HepG2 (cell line): ENCODE measurements at regions not wholly inside any gene's neighbourhood (a gene's known extent, or its start where the extent isn't known, plus 50 kb on each side); places are given as distances from the start of the nearest gene placed in this dataset.

Experiments used
- ATAC-seq: fragments of 200-7000 bp; cut with Tn5 transposase; 3 replicates; pipeline ENCODE4 v1.9.1; 2020; ENCODE audit warnings: mild to moderate bottlenecking, moderate library complexity
- BruUV-seq: library from RNA; stranded (reverse); fragments of 400-500 nt; replicated peaks from 2 replicates; lab custom pipeline; 2021; lab: Mats Ljungman, UMichigan
- CTCF ChIA-PET: fragments of 300-600 bp; formaldehyde crosslinking; extraction: SDS; loops from one replicate; lab custom pipeline; 2021; ENCODE audit warnings: low total read pairs, inconsistent platforms, low intra/inter-chr PET ratio; lab: Yijun Ruan, JAX
- POLR2A ChIA-PET: fragments of 350-600 bp; sonication (Branson Sonifier 250); formaldehyde crosslinking; loops from one replicate; lab custom pipeline; 2020; ENCODE audit warnings: antibody characterized with exemption, inconsistent platforms; lab: Yijun Ruan, JAX
- DNase-seq: peaks from one replicate; pipeline ENCODE4 v3.0.0-alpha.2; 2015; ENCODE audit warnings: low spot score
- FAIRE-seq: peaks from 3 replicates; lab custom pipeline; 2011; peaks lifted over from hg19 to GRCh38; lab: Jason Lieb, UNC
- H2AFZ ChIP-seq: one replicate; pipeline ENCODE4 v1.6.1; 2011; ENCODE audit warnings: low read length, inconsistent platforms
- H3K27ac ChIP-seq: fragments of 300-600 bp; 3 replicates; pipeline ENCODE4 v1.8.0; 2011; ENCODE audit warnings: mixed run types, mild to moderate bottlenecking, mixed read lengths, low read length, inconsistent platforms; ENCODE audit not compliant: insufficient read depth; ENCODE audit errors: extremely low read length
- H3K27me3 ChIP-seq, 2 experiments: fragments of 200-600 bp in 1 of 2; 2 replicates in 1 of 2; 3 replicates in 1 of 2; pipeline versions ENCODE4 v1.6.0 to v1.8.0; 2011; ENCODE audit warnings: low read length in 2 of 2, mild to moderate bottlenecking in 2 of 2, moderate library complexity in 2 of 2, inconsistent platforms in 1 of 2; ENCODE audit not compliant: insufficient read depth in 2 of 2, control insufficient read depth in 1 of 2
- H3K36me3 ChIP-seq, 2 experiments: fragments of 200-600 bp in 1 of 2; replicated peaks in 1 of 2; 2 replicates in 1 of 2; 3 replicates in 1 of 2; pipeline versions ENCODE4 v1.5.1 to v1.8.0; 2011; ENCODE audit warnings: low read length in 2 of 2, inconsistent platforms in 1 of 2; ENCODE audit not compliant: insufficient read depth in 2 of 2, control insufficient read depth in 1 of 2
- H3K4me1 ChIP-seq: 2 replicates; pipeline ENCODE4 v1.5.1; 2012; ENCODE audit warnings: low read length, inconsistent platforms; ENCODE audit not compliant: insufficient read depth
- H3K4me2 ChIP-seq: 2 replicates; pipeline ENCODE4 v1.6.0; 2011; ENCODE audit warnings: low read depth, low read length, inconsistent platforms
- H3K4me3 ChIP-seq, 3 experiments: fragments of 200-600 bp in 1 of 3; sonication (generic), shearing (Covaris generic) in 1 of 3; replicated peaks in 1 of 3; 2 replicates each; pipeline ENCODE4 v1.5.1; 2011 to 2016; ENCODE audit warnings: low read length in 3 of 3, inconsistent platforms in 2 of 3, low read depth in 2 of 3, mild to moderate bottlenecking in 2 of 3, control low read depth in 1 of 3, mixed read lengths in 1 of 3; ENCODE audit not compliant: insufficient read depth in 1 of 3
- H3K79me2 ChIP-seq: one replicate; pipeline ENCODE4 v1.6.1; 2011; ENCODE audit warnings: low read length, inconsistent platforms; ENCODE audit not compliant: insufficient read depth
- H3K9ac ChIP-seq: 2 replicates; pipeline ENCODE4 v1.6.0; 2011; ENCODE audit warnings: mild to moderate bottlenecking, low read depth, low read length, inconsistent platforms; ENCODE audit not compliant: insufficient read depth
- H3K9me3 ChIP-seq: 2 replicates; pipeline ENCODE4 v1.5.1; 2012; ENCODE audit warnings: mild to moderate bottlenecking, low read length
- H4K20me1 ChIP-seq: 2 replicates; pipeline ENCODE4 v1.6.0; 2011; ENCODE audit warnings: inconsistent platforms, mild to moderate bottlenecking, low read length, moderate library complexity; ENCODE audit not compliant: insufficient read depth
- ETV5 ChIP-seq: IDR thresholded peaks from 2 replicates; pipeline ENCODE4 v1.6.1; 2018; ENCODE audit warnings: missing biosample characterization, missing genetic modification reagents, inconsistent platforms, borderline replicate concordance
- GATAD1 ChIP-seq: IDR thresholded peaks from 2 replicates; pipeline ENCODE4 v1.6.1; 2016; ENCODE audit warnings: missing genetic modification reagents, missing compliant biosample characterization
- GFI1 ChIP-seq: sonication (generic); formaldehyde crosslinking; IDR thresholded peaks from 2 replicates; pipeline ENCODE4 v1.5.0; 2020; ENCODE audit warnings: missing genetic modification reagents, mild to moderate bottlenecking, borderline replicate concordance
- MED13 ChIP-seq: sonication (generic); formaldehyde crosslinking; IDR thresholded peaks from 2 replicates; pipeline ENCODE4 v1.5.0; 2020; ENCODE audit warnings: missing genetic modification reagents
- NR2C2 ChIP-seq: sonication (generic); formaldehyde crosslinking; IDR thresholded peaks from 2 replicates; pipeline ENCODE4 v1.4.0; 2020; ENCODE audit warnings: missing genetic modification reagents, mild to moderate bottlenecking, moderate library complexity, borderline replicate concordance
- RFXAP ChIP-seq: sonication (generic); formaldehyde crosslinking; IDR thresholded peaks from 2 replicates; pipeline ENCODE4 v1.4.0; 2020; ENCODE audit warnings: missing genetic modification reagents, borderline replicate concordance
- TOE1 ChIP-seq: sonication (generic); formaldehyde crosslinking; IDR thresholded peaks from 2 replicates; pipeline ENCODE4 v1.4.0; 2020; ENCODE audit warnings: mild to moderate bottlenecking, missing genetic modification reagents
- ZBTB38 ChIP-seq: sonication (generic); formaldehyde crosslinking; IDR thresholded peaks from 2 replicates; pipeline ENCODE4 v1.5.1; 2020; ENCODE audit warnings: mild to moderate bottlenecking, missing genetic modification reagents
- ZGPAT ChIP-seq: IDR thresholded peaks from 2 replicates; pipeline ENCODE4 v1.6.1; 2016; ENCODE audit warnings: mild to moderate bottlenecking
- ZNF142 ChIP-seq: sonication (generic); formaldehyde crosslinking; IDR thresholded peaks from 2 replicates; pipeline ENCODE4 v1.4.0; 2020; ENCODE audit warnings: missing genetic modification reagents
- ZNF225 ChIP-seq: sonication (generic); formaldehyde crosslinking; IDR thresholded peaks from 2 replicates; pipeline ENCODE4 v1.4.0; 2020; ENCODE audit warnings: mild to moderate bottlenecking, missing genetic modification reagents
- ZNF296 ChIP-seq: sonication (generic); formaldehyde crosslinking; conservative IDR thresholded peaks from 2 replicates; pipeline ENCODE4 v1.5.0; 2020; ENCODE audit warnings: mild to moderate bottlenecking, missing genetic modification reagents
- ZNF3 ChIP-seq: IDR thresholded peaks from 2 replicates; pipeline ENCODE4 v1.7.0; 2017; ENCODE audit warnings: inconsistent platforms
- ZNF333 ChIP-seq: sonication (generic); formaldehyde crosslinking; IDR thresholded peaks from 2 replicates; pipeline ENCODE4 v1.4.0; 2020; ENCODE audit warnings: mild to moderate bottlenecking, missing genetic modification reagents, borderline replicate concordance
- ZNF530 ChIP-seq: sonication (generic); formaldehyde crosslinking; IDR thresholded peaks from 2 replicates; pipeline ENCODE4 v1.5.0; 2020; ENCODE audit warnings: low read depth, mild to moderate bottlenecking, missing genetic modification reagents
- ZNF569 ChIP-seq: sonication (generic); formaldehyde crosslinking; IDR thresholded peaks from 2 replicates; pipeline ENCODE4 v1.5.0; 2020; ENCODE audit warnings: mild to moderate bottlenecking, missing genetic modification reagents, moderate library complexity, borderline replicate concordance
- ZNF713 ChIP-seq: sonication (generic); formaldehyde crosslinking; IDR thresholded peaks from 2 replicates; pipeline ENCODE4 v1.4.0; 2020; ENCODE audit warnings: mild to moderate bottlenecking, missing genetic modification reagents
- WGBS: methylation state at CpG from one replicate; pipeline ENCODE4 v1.1.6; 2017; ENCODE audit warnings: low lambda C conversion rate; 5-methylcytosine and 5-hydroxymethylcytosine counted together
- in situ Hi-C: cut with HindIII; loops from 2 replicates; pipeline ENCODE4 v1.10.0; 2017; ENCODE audit warnings: low pct_unique_long_range_greater_than_20kb; ENCODE audit not compliant: extremely low pct_ligation_motif_present
- intact Hi-C: fragments of 100-400 bp; cut with micrococcal nuclease; formaldehyde crosslinking; loops from one replicate; pipeline ENCODE4 v1.10.0; 2022; ENCODE audit not compliant: unreplicated experiment

DNA sequence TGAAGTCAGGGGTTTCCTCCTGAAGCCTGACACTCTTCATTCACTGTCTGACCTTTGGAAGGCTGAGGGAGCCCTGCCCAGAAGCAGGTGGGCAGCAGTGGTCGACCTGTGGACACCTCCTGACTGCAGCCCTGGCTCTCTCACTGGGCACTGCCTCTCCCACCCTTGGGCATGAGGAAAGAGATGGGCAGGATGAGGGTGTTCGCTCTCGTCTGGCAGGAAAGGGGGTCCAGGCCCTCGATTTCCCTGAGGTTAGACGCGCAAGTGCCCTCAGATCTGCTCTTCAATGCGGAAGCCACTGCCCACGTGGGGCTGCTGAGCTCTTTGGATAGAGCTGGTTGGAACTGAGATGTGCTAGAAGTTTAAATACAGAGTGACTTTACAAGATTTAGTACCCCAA, 171.9 kb downstream of the AHSP start:
- intact Hi-C loops, result loop anchor here (5.0 kb wide), 2 partner anchors 222 to 317 kb away; no protein-coding TSS in a partner anchor
- TF ChIP-seq ZNF3 (CRISPR knock-in tag) (no peak), ZNF569 (peak; percentile 10; the same call in 1 of the 2 replicates), MED13 (CRISPR knock-in tag) (no peak), ETV5 (CRISPR knock-in tag) (no peak), NR2C2 (CRISPR knock-in tag) (no peak), RFXAP (CRISPR knock-in tag) (no peak), ZNF296 (no peak), ZNF713 (CRISPR knock-in tag) (no peak), ZNF333 (CRISPR knock-in tag) (0 out of 2 replicates have a peak, but pooled peaks have one; percentile 35), ZNF142 (CRISPR knock-in tag) (no peak), GATAD1 (CRISPR knock-in tag) (no peak), ZNF530 (CRISPR knock-in tag) (no peak), ZGPAT (CRISPR knock-in tag) (no peak), GFI1 (CRISPR knock-in tag) (0 out of 2 replicates have a peak, but pooled peaks have one; percentile 9), ZBTB38 (CRISPR knock-in tag) (0 out of 2 replicates have a peak, but pooled peaks have one; percentile 18), ZNF225 (peak; percentile 23; the same call in 1 of the 2 replicates), TOE1 (CRISPR knock-in tag) (no peak)

More for the DNA sequence above, 171.9 kb downstream of the AHSP start:
- no peak overlapping the region for H2AFZ ChIP-seq
- ATAC-seq, result no peak
- peaks cover 22% of the 10 kb centered on the region for H3K79me2 ChIP-seq
- no peak overlapping the region for H3K9ac ChIP-seq
- H3K27me3 ChIP-seq, result no peaks in the 10 kb centered on the region; a peak in 2 of 5 replicates
- H3K9me3 ChIP-seq, result no peaks in the 10 kb centered on the region
- H3K36me3 ChIP-seq, result peaks cover 20 to 31% of the 10 kb centered on the region in 2 experiments
- DNase-seq, result no peak
- no peak for FAIRE-seq
- WGBS, result 93% methylated on average over 6 of the region's 8 CpGs
- BruUV-seq, result no TSS peak
- H3K4me1 ChIP-seq, result peaks cover 49% of the 10 kb centered on the region
- in situ Hi-C loops, result loop anchor here (5.0 kb wide), 1 partner anchor 182 kb away; no protein-coding TSS in a partner anchor
- peak overlapping the region in 1 of 3 experiments; percentile 86; a peak in 1 of 6 replicates for H3K4me3 ChIP-seq
- H3K27ac ChIP-seq, result no peak overlapping the region
- CTCF ChIA-PET, result no interaction called here
- POLR2A ChIA-PET, result interaction anchor here (1.3 to 1.5 kb wide), 2 partner anchors 13 to 240 kb away, joined by 3 to 8 read pairs; partner anchors contain the start of gene ARMC5
- H3K4me2 ChIP-seq, result peak overlapping the region; percentile 90
- peaks cover 17% of the 10 kb centered on the region for H4K20me1 ChIP-seq
